ENCODE measurements at regions not wholly inside any gene's neighbourhood (a gene's known extent, or its start where the extent isn't known, plus 50 kb on each side); places are given as distances from the start of the nearest gene placed in this dataset.

DNA sequence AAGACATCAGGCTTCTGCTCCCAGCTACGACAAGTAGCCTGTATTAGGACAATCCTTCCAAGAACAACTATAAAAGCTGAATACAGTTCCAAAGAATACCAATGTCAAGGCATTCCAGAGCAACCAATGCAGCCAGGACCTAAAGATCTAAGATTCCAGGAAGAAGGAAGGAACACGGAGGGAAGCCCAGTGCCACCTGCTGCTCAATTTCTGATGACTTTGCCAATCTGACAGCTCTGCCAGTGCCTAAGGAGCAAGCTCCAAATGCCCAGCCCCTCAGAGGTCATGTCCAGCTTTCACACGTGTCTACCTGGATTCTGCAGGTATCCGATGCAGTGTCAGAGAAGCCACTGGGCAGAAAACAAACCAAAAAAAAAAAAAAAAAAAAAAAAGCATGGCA is 164.4 kb downstream of the IRS2 start:
- TF ChIP-seq, protein P1, sequence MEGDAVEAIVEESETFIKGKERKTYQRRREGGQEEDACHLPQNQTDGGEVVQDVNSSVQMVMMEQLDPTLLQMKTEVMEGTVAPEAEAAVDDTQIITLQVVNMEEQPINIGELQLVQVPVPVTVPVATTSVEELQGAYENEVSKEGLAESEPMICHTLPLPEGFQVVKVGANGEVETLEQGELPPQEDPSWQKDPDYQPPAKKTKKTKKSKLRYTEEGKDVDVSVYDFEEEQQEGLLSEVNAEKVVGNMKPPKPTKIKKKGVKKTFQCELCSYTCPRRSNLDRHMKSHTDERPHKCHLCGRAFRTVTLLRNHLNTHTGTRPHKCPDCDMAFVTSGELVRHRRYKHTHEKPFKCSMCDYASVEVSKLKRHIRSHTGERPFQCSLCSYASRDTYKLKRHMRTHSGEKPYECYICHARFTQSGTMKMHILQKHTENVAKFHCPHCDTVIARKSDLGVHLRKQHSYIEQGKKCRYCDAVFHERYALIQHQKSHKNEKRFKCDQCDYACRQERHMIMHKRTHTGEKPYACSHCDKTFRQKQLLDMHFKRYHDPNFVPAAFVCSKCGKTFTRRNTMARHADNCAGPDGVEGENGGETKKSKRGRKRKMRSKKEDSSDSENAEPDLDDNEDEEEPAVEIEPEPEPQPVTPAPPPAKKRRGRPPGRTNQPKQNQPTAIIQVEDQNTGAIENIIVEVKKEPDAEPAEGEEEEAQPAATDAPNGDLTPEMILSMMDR (IDR thresholded peaks at IDR 0.05 in 2 of 3, conservative IDR thresholded peaks at IDR 0.05 in 1 of 3; ENCODE audit: borderline replicate concordance in 1 of 3, insufficient read depth in 1 of 3, low read depth in 2 of 3, low read length in 2 of 3): no peak
- TF ChIP-seq POLR2A (IDR thresholded peaks at IDR 0.05; ENCODE audit: borderline replicate concordance, extremely low read depth, insufficient read depth, insufficient read length) (no peak), POLR2AphosphoS5 (IDR thresholded peaks at IDR 0.05; ENCODE audit: low read depth, low read length) (no peak), YY1 (IDR thresholded peaks at IDR 0.05; ENCODE audit: extremely low read depth, insufficient replicate concordance, low read depth, low read length) (no peak), SP1 (IDR thresholded peaks at IDR 0.05; ENCODE audit: low read depth) (no peak), ZFX (IDR thresholded peaks at IDR 0.05) (no peak)
- TF ChIP-seq, protein P2, sequence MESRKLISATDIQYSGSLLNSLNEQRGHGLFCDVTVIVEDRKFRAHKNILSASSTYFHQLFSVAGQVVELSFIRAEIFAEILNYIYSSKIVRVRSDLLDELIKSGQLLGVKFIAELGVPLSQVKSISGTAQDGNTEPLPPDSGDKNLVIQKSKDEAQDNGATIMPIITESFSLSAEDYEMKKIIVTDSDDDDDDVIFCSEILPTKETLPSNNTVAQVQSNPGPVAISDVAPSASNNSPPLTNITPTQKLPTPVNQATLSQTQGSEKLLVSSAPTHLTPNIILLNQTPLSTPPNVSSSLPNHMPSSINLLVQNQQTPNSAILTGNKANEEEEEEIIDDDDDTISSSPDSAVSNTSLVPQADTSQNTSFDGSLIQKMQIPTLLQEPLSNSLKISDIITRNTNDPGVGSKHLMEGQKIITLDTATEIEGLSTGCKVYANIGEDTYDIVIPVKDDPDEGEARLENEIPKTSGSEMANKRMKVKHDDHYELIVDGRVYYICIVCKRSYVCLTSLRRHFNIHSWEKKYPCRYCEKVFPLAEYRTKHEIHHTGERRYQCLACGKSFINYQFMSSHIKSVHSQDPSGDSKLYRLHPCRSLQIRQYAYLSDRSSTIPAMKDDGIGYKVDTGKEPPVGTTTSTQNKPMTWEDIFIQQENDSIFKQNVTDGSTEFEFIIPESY (IDR thresholded peaks at IDR 0.05; ENCODE audit: extremely low read depth, insufficient replicate concordance, low read length): no peak
- TF ChIP-seq, protein P3, sequence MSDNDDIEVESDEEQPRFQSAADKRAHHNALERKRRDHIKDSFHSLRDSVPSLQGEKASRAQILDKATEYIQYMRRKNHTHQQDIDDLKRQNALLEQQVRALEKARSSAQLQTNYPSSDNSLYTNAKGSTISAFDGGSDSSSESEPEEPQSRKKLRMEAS (IDR thresholded peaks at IDR 0.05): no peak
- TF ChIP-seq, protein P4, sequence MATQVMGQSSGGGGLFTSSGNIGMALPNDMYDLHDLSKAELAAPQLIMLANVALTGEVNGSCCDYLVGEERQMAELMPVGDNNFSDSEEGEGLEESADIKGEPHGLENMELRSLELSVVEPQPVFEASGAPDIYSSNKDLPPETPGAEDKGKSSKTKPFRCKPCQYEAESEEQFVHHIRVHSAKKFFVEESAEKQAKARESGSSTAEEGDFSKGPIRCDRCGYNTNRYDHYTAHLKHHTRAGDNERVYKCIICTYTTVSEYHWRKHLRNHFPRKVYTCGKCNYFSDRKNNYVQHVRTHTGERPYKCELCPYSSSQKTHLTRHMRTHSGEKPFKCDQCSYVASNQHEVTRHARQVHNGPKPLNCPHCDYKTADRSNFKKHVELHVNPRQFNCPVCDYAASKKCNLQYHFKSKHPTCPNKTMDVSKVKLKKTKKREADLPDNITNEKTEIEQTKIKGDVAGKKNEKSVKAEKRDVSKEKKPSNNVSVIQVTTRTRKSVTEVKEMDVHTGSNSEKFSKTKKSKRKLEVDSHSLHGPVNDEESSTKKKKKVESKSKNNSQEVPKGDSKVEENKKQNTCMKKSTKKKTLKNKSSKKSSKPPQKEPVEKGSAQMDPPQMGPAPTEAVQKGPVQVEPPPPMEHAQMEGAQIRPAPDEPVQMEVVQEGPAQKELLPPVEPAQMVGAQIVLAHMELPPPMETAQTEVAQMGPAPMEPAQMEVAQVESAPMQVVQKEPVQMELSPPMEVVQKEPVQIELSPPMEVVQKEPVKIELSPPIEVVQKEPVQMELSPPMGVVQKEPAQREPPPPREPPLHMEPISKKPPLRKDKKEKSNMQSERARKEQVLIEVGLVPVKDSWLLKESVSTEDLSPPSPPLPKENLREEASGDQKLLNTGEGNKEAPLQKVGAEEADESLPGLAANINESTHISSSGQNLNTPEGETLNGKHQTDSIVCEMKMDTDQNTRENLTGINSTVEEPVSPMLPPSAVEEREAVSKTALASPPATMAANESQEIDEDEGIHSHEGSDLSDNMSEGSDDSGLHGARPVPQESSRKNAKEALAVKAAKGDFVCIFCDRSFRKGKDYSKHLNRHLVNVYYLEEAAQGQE (IDR thresholded peaks at IDR 0.05; ENCODE audit: low read depth): no peak

Data from HCT116 (cell line).